WTC11 (cell line): ENCODE measurements at regions not wholly inside any gene's neighbourhood (a gene's known extent, or its start where the extent isn't known, plus 50 kb on each side); places are given as distances from the start of the nearest gene placed in this dataset.

ENCODE experiments used
- ATAC-seq: fragments of 200-7000 bp; cut with Tn5 transposase; 2 replicates; pipeline ENCODE4 v1.10.0; 2021; ENCODE audit warnings: mild to moderate bottlenecking, moderate library complexity
- CTCF ChIA-PET: fragments of 300-600 bp; sonication (Branson Sonifier 250); formaldehyde crosslinking; loops from one replicate; lab custom pipeline; 2021; ENCODE audit warnings: antibody characterized with exemption; lab: Charles Lee
- POLR2A ChIA-PET: fragments of 350-600 bp; sonication (Branson Sonifier 250); formaldehyde crosslinking; loops from one replicate; lab custom pipeline; 2021; ENCODE audit warnings: antibody characterized with exemption; lab: Charles Lee
- DNase-seq: peaks from one replicate; pipeline ENCODE4 v3.0.0; 2021; ENCODE audit warnings: low spot score
- H3K27ac Mint-ChIP-seq: 2 replicates; pipeline ENCODE4 v1.8.0; 2021; ENCODE audit warnings: mixed read lengths
- H3K27me3 Mint-ChIP-seq: 2 replicates; pipeline ENCODE4 v1.8.0; 2021; ENCODE audit warnings: low read depth, mild to moderate bottlenecking, moderate library complexity, mixed read lengths
- H3K36me3 Mint-ChIP-seq: 2 replicates; pipeline ENCODE4 v1.8.0; 2021; ENCODE audit warnings: mixed read lengths
- H3K4me1 Mint-ChIP-seq: 2 replicates; pipeline ENCODE4 v1.8.0; 2022; ENCODE audit warnings: mixed read lengths
- H3K4me3 Mint-ChIP-seq: 2 replicates; pipeline ENCODE4 v1.8.0; 2021; ENCODE audit warnings: mild to moderate bottlenecking, moderate library complexity, mixed read lengths
- H3K9me3 Mint-ChIP-seq: 2 replicates; pipeline ENCODE4 v1.8.0; 2021; ENCODE audit warnings: mixed read lengths
- AR ChIP-seq: fragments of 250-450 bp; sonication (Bioruptor Pico); IDR thresholded peaks from 2 replicates; pipeline ENCODE4 v1.9.0; 2021; ENCODE audit warnings: mild to moderate bottlenecking
- ATF1 ChIP-seq: sonication (generic); formaldehyde crosslinking; IDR thresholded peaks from 2 replicates; pipeline ENCODE4 v1.8.1; 2023; ENCODE audit warnings: mild to moderate bottlenecking, moderate library complexity, missing genetic modification reagents
- ATF3 ChIP-seq: sonication (generic); formaldehyde crosslinking; conservative IDR thresholded peaks from 2 replicates; pipeline ENCODE4 v1.8.1; 2022; ENCODE audit warnings: mild to moderate bottlenecking, missing genetic modification reagents
- CBFB ChIP-seq: sonication (generic); formaldehyde crosslinking; IDR thresholded peaks from 2 replicates; pipeline ENCODE4 v1.8.1; 2022; ENCODE audit warnings: mild to moderate bottlenecking, low read depth, missing genetic modification reagents
- CREM ChIP-seq: sonication (generic); formaldehyde crosslinking; IDR thresholded peaks from 2 replicates; pipeline ENCODE4 v1.8.1; 2022; ENCODE audit warnings: mild to moderate bottlenecking, missing genetic modification reagents, moderate library complexity
- ELF4 ChIP-seq: sonication (generic); formaldehyde crosslinking; IDR thresholded peaks from 2 replicates; pipeline ENCODE4 v1.8.1; 2022; ENCODE audit warnings: low read depth, mild to moderate bottlenecking, moderate library complexity, missing genetic modification reagents
- ESRRA ChIP-seq: sonication (generic); formaldehyde crosslinking; IDR thresholded peaks from 2 replicates; pipeline ENCODE4 v1.8.1; 2022; ENCODE audit warnings: mild to moderate bottlenecking, missing genetic modification reagents, borderline replicate concordance
- GABPB1 ChIP-seq: sonication (generic); formaldehyde crosslinking; IDR thresholded peaks from 2 replicates; pipeline ENCODE4 v1.8.1; 2023; ENCODE audit warnings: mild to moderate bottlenecking, missing genetic modification reagents
- HMGA2 ChIP-seq: fragments of 250-450 bp; sonication (Bioruptor Pico); IDR thresholded peaks from 2 replicates; pipeline ENCODE4 v1.4.0; 2021; ENCODE audit warnings: mild to moderate bottlenecking, moderate library complexity
- JUN ChIP-seq: sonication (generic); formaldehyde crosslinking; IDR thresholded peaks from 2 replicates; pipeline ENCODE4 v1.8.0; 2023; ENCODE audit warnings: mild to moderate bottlenecking, missing genetic modification reagents
- MYBL2 ChIP-seq: sonication (generic); formaldehyde crosslinking; IDR thresholded peaks from 2 replicates; pipeline ENCODE4 v1.8.1; 2023; ENCODE audit warnings: mild to moderate bottlenecking, moderate library complexity, missing genetic modification reagents
- NFYB ChIP-seq: sonication (generic); formaldehyde crosslinking; conservative IDR thresholded peaks from 2 replicates; pipeline ENCODE4 v1.8.0; 2022; ENCODE audit warnings: low read depth, missing genetic modification reagents
- NR1H2 ChIP-seq: sonication (generic); formaldehyde crosslinking; IDR thresholded peaks from 2 replicates; pipeline ENCODE4 v1.9.0; 2021; ENCODE audit warnings: mild to moderate bottlenecking, moderate library complexity, missing genetic modification reagents
- PREB ChIP-seq: sonication (generic); formaldehyde crosslinking; IDR thresholded peaks from 2 replicates; pipeline ENCODE4 v1.8.1; 2022; ENCODE audit warnings: mild to moderate bottlenecking, missing genetic modification reagents, moderate library complexity, borderline replicate concordance
- PRRX2 ChIP-seq: fragments of 250-450 bp; sonication (Bioruptor Pico); IDR thresholded peaks from 2 replicates; pipeline ENCODE4 v1.8.0; 2021; ENCODE audit warnings: mild to moderate bottlenecking
- RORB ChIP-seq: fragments of 250-450 bp; sonication (Bioruptor Pico); IDR thresholded peaks from 2 replicates; pipeline ENCODE4 v1.9.0; 2021; ENCODE audit warnings: mild to moderate bottlenecking
- SMAD4 ChIP-seq: sonication (generic); formaldehyde crosslinking; IDR thresholded peaks from 2 replicates; pipeline ENCODE4 v1.8.0; 2022; ENCODE audit warnings: mild to moderate bottlenecking, missing genetic modification reagents
- SP1 ChIP-seq: sonication (generic); formaldehyde crosslinking; conservative IDR thresholded peaks from 2 replicates; pipeline ENCODE4 v1.8.1; 2022; ENCODE audit warnings: missing genetic modification reagents
- TP53 ChIP-seq: sonication (generic); formaldehyde crosslinking; IDR thresholded peaks from 2 replicates; pipeline ENCODE4 v1.8.1; 2023; ENCODE audit warnings: mild to moderate bottlenecking, missing genetic modification reagents
- USF1 ChIP-seq: sonication (generic); formaldehyde crosslinking; IDR thresholded peaks from 2 replicates; pipeline ENCODE4 v1.8.0; 2022; ENCODE audit warnings: mild to moderate bottlenecking, missing genetic modification reagents
- ZNF121 ChIP-seq: sonication (generic); formaldehyde crosslinking; IDR thresholded peaks from 2 replicates; pipeline ENCODE4 v1.8.0; 2023; ENCODE audit warnings: missing genetic modification reagents
- ZNF219 ChIP-seq: sonication (generic); formaldehyde crosslinking; IDR thresholded peaks from 2 replicates; pipeline ENCODE4 v1.8.0; 2023; ENCODE audit warnings: missing genetic modification reagents, mild to moderate bottlenecking, borderline replicate concordance
- ZNF232 ChIP-seq: sonication (generic); formaldehyde crosslinking; IDR thresholded peaks from 2 replicates; pipeline ENCODE4 v1.8.0; 2022; ENCODE audit warnings: mild to moderate bottlenecking, missing genetic modification reagents
- ZNF263 ChIP-seq: sonication (generic); formaldehyde crosslinking; IDR thresholded peaks from 2 replicates; pipeline ENCODE4 v1.8.1; 2022; ENCODE audit warnings: low read depth, mild to moderate bottlenecking, moderate library complexity, missing genetic modification reagents

GRCh38 chr2:52498077-52498750 is 1269.4 kb upstream of the CHAC2 start:
- DNase-seq = no peak
- no peak for TF ChIP-seq ELF4 (CRISPR knock-in tag)
- TF ChIP-seq, all 79 proteins: peak for 0
- ATAC-seq = no peak
- CTCF ChIA-PET = no interaction called here
- Mint-ChIP-seq H3K36me3 (peaks cover 22% of the 10 kb centered on the region), H3K27ac (no peak overlapping the region), H3K27me3 (no peaks in the 10 kb centered on the region; the same call in 1 of the 2 replicates), H3K4me3 (no peak overlapping the region), H3K4me1 (no peaks in the 10 kb centered on the region), H3K9me3 (peaks cover 38% of the 10 kb centered on the region)
- POLR2A ChIA-PET = no interaction called here

- no peak overlapping the region for H3K27ac Mint-ChIP-seq
- ChIA-PET CTCF (no interaction called here), POLR2A (no interaction called here)
- no peaks in the 10 kb centered on the region for H3K4me1 Mint-ChIP-seq
- TF ChIP-seq CREM (CRISPR knock-in tag) = no peak
- no peak for TF ChIP-seq NR1H2 (CRISPR knock-in tag)
- TF ChIP-seq ESRRA (CRISPR knock-in tag) = no peak
- no peak for TF ChIP-seq MYBL2 (CRISPR knock-in tag)
- TF ChIP-seq PREB = no peak
- TF ChIP-seq ZNF232 = no peak
- TF ChIP-seq ATF3 (CRISPR knock-in tag) = no peak
- no peak for TF ChIP-seq NFYB (CRISPR knock-in tag)
- TF ChIP-seq SP1 = no peak
- TF ChIP-seq PRRX2 (CRISPR knock-in tag) = no peak
- TF ChIP-seq ZNF121 (CRISPR knock-in tag) = no peak
- no peak for TF ChIP-seq SMAD4 (CRISPR knock-in tag)
- no peak for TF ChIP-seq ATF1 (CRISPR knock-in tag)
- no peak for TF ChIP-seq CBFB (CRISPR knock-in tag)
- no peak for TF ChIP-seq RORB (CRISPR knock-in tag)
- no peak for TF ChIP-seq GABPB1 (CRISPR knock-in tag)
- TF ChIP-seq HMGA2 (CRISPR knock-in tag) = no peak
- TF ChIP-seq ZNF263 (CRISPR knock-in tag) = no peak
- TF ChIP-seq TP53 = no peak
- TF ChIP-seq ZNF219 (CRISPR knock-in tag) = no peak
- DNase-seq (no peak), ATAC-seq (no peak)
- H3K4me3 Mint-ChIP-seq = no peak overlapping the region
- peaks cover 49% of the 10 kb centered on the region for H3K9me3 Mint-ChIP-seq
- no peaks in the 10 kb centered on the region; the same call in 1 of the 2 replicates for H3K27me3 Mint-ChIP-seq
- peaks cover 28% of the 10 kb centered on the region for H3K36me3 Mint-ChIP-seq
Measured at GRCh38 chr2:52495816-52496215, 1271.8 kb upstream of the CHAC2 start.

- no peaks in the 10 kb centered on the region; the same call in 1 of the 2 replicates for H3K36me3 Mint-ChIP-seq
- peaks cover 18% of the 10 kb centered on the region for H3K9me3 Mint-ChIP-seq
- no peak for ATAC-seq
- TF ChIP-seq AR (CRISPR knock-in tag) (no peak), USF1 (CRISPR knock-in tag) (no peak), JUN (CRISPR knock-in tag) (no peak)
- ChIA-PET POLR2A (no interaction called here), CTCF (no interaction called here)
- no peak overlapping the region for H3K4me3 Mint-ChIP-seq
- no peak overlapping the region for H3K27ac Mint-ChIP-seq
- DNase-seq = no peak
- no peaks in the 10 kb centered on the region for H3K27me3 Mint-ChIP-seq
- no peaks in the 10 kb centered on the region for H3K4me1 Mint-ChIP-seq
Measured at GRCh38 chr2:52477166-52477565, 1290.4 kb upstream of the CHAC2 start.
